Lower lobe of right lung (tissue), 2 donors: ENCODE measurements at regions not wholly inside any gene's neighbourhood (a gene's known extent, or its start where the extent isn't known, plus 50 kb on each side); places are given as distances from the start of the nearest gene placed in this dataset.

Experiments used
- ATAC-seq, 2 donors: fragments of 200-7000 bp; cut with Tn5 transposase; one replicate each; pipeline ENCODE4 v1.9.1; 2020 to 2022; ENCODE audit warnings: mild to moderate bottlenecking in 2 of 2, moderate library complexity in 2 of 2
- DNase-seq: peaks from one replicate; pipeline ENCODE4 v3.0.0-alpha.2; 2020
- H3K27ac ChIP-seq: fragments of 200-600 bp; one replicate; pipeline ENCODE4 v1.8.0; 2022
- H3K27me3 ChIP-seq: fragments of 200-600 bp; one replicate; pipeline ENCODE4 v1.8.0; 2022; ENCODE audit warnings: low read depth
- H3K36me3 ChIP-seq: fragments of 200-600 bp; one replicate; pipeline ENCODE4 v1.8.0; 2022; ENCODE audit warnings: mild to moderate bottlenecking
- H3K4me1 ChIP-seq: fragments of 200-600 bp; one replicate; pipeline ENCODE4 v1.8.0; 2022
- H3K4me3 ChIP-seq: fragments of 200-600 bp; one replicate; pipeline ENCODE4 v1.8.0; 2022; ENCODE audit warnings: mild to moderate bottlenecking
- H3K9me3 ChIP-seq: fragments of 200-600 bp; one replicate; pipeline ENCODE4 v1.8.0; 2022
- CTCF ChIP-seq: fragments of 200-600 bp; IDR thresholded peaks from one replicate; pipeline ENCODE4 v1.8.0; 2022; ENCODE audit warnings: antibody characterized with exemption, mild to moderate bottlenecking
- intact Hi-C: fragments of 100-400 bp; cut with DNase I; formaldehyde crosslinking; loops from one replicate; pipeline ENCODE4 v1.11.0; 2022
- donor health status: DM: no; HTN: yes; CAD: no; lungs with severe emphysema.

DNA sequence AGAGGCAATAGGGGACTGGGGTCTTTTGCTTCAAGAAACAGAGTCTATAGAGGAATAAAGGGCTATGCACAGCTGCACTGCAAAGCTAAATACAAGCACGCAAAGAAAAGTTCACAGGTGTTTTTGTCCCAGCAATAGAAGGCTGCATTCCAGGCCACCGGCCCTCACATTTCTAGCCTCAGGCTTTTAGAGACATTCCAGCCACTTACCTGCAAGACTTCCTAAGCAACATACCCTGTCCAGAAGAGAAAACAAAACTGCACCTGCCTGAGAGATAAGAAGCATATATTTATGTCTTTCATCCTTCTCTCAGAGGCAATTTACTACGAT, 220.5 kb downstream of the OPA1 start:
- no peak overlapping the region for H3K27ac ChIP-seq
- H3K9me3 ChIP-seq, result no peaks in the 10 kb centered on the region
- ATAC-seq (no peak), DNase-seq (no peak)
- intact Hi-C loops, result no loop called here
- no peaks in the 10 kb centered on the region for H3K27me3 ChIP-seq
- H3K36me3 ChIP-seq, result no peaks in the 10 kb centered on the region
- TF ChIP-seq CTCF, result no peak
- H3K4me1 ChIP-seq, result no peaks in the 10 kb centered on the region
- H3K4me3 ChIP-seq, result no peak overlapping the region

DNA sequence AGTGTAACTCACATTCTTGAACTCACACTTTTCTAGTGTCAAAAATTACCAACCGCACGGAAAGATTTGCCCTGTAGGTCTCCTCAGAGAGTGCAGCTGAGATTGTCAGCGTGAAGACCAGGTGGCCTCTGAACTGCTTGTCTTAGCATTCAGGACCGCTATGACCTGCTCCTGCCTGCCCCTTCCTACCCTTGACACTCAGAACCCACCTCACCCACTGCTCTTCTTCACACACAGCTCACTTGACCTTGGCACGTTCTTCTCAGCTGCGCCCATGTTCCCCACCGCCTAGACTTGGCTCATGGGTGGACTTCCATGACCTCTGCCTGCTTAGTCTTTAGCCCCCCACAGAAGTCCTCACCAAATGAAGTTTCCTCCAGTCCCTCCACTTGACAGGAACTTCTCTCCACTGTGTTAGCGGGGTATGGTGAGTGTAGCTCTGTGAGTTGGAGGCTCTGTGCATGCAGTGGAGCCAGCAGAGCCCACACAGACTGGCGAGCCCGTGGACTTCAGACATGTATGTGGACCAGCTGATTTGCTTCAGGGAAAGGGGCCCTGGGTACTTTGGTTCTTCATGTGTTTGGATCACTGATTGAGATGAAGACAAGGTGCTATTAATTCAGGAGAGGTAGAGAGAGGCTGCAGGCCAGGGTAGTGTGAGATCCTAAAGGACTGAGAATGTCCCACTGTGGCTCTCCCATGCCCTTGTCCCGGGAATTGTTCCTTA, 221.3 kb downstream of the OPA1 start:
- ATAC-seq (no peak), DNase-seq (no peak)
- Histone ChIP-seq H3K27ac (no peak overlapping the region), H3K9me3 (no peaks in the 10 kb centered on the region), H3K36me3 (no peaks in the 10 kb centered on the region), H3K4me3 (no peak overlapping the region), H3K4me1 (no peaks in the 10 kb centered on the region), H3K27me3 (no peaks in the 10 kb centered on the region)
- no peak for TF ChIP-seq CTCF
- intact Hi-C loops, result no loop called here

GRCh38 chr3:193815246-193816027, 222.4 kb downstream of the OPA1 start:
- TF ChIP-seq CTCF, result no peak
- H3K36me3 ChIP-seq, result no peaks in the 10 kb centered on the region
- ATAC-seq (no peak), DNase-seq (no peak)
- no peak overlapping the region for H3K27ac ChIP-seq
- H3K4me1 ChIP-seq, result no peaks in the 10 kb centered on the region
- no peaks in the 10 kb centered on the region for H3K9me3 ChIP-seq
- H3K27me3 ChIP-seq, result no peaks in the 10 kb centered on the region
- intact Hi-C loops, result no loop called here
- no peak overlapping the region for H3K4me3 ChIP-seq

GRCh38 chr3:193816028-193816395, 223.0 kb downstream of the OPA1 start:
- Histone ChIP-seq H3K36me3 (no peaks in the 10 kb centered on the region), H3K27me3 (no peaks in the 10 kb centered on the region), H3K9me3 (no peaks in the 10 kb centered on the region), H3K4me3 (no peak overlapping the region), H3K4me1 (no peaks in the 10 kb centered on the region), H3K27ac (no peak overlapping the region)
- DNase-seq (no peak), ATAC-seq (no peak)
- no peak for TF ChIP-seq CTCF
- intact Hi-C loops, result no loop called here

GRCh38 chr3:193816656-193817311, 223.8 kb downstream of the OPA1 start:
- Histone ChIP-seq H3K4me3 (no peak overlapping the region), H3K4me1 (no peaks in the 10 kb centered on the region), H3K9me3 (no peaks in the 10 kb centered on the region), H3K36me3 (no peaks in the 10 kb centered on the region), H3K27ac (no peak overlapping the region), H3K27me3 (no peaks in the 10 kb centered on the region)
- no peak for TF ChIP-seq CTCF
- DNase-seq, result no peak
- ATAC-seq, result peak; percentile 64 to 78
- intact Hi-C loops, result no loop called here
